ENCODE measurements at regions not wholly inside any gene's neighbourhood (a gene's known extent, or its start where the extent isn't known, plus 50 kb on each side); places are given as distances from the start of the nearest gene placed in this dataset.
"Not testable (repeated sequence)": the region's sequence is repeated elsewhere in the genome, so short reads cannot be mapped to it uniquely, and the experiment has no call there.

- DNase-seq, result no peak
These were observed 107.3 kb downstream of the OR2B2 start for GRCh38 chr6:27804851-27805250.

DNA sequence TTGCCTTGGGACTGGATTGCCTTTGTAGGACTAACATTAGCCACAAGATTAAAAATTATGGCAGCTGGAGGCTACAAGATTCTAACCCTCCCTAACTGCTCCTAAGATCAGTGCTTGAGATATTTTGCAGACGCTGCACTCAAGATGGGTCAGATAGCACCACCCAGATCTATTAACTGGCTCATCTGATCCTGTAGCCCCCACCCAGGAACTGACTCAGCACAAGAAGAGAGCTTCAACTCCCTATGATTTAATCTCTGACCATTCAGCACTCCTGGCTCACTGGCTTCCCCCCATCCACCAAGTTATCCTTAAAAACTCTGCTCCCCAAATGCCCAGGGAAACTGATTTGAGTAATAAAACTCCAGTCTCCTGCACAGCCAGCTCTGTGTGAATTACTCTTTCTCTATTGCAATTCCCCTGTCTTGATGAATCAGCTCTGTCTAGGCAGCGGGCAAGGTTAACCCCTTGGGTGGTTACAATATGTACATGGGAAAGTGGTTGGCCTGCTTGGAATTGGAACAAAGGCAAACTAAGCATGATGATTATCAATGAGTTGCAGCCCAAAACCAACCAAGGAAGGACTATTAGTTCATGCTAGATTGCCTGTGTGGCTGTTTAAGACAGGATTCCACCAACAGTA lies 111.3 kb downstream of the OR2B2 start:
- no peak for DNase-seq

- no peak for DNase-seq
These were observed 114.2 kb downstream of the OR2B2 start for GRCh38 chr6:27797960-27798359.

- not testable (repeated sequence) for DNase-seq
These were observed 115.3 kb downstream of the OR2B2 start for GRCh38 chr6:27796736-27797481.

GRCh38 chr6:27795697-27796494 lies 116.3 kb downstream of the OR2B2 start:
- no peak for DNase-seq

DNA sequence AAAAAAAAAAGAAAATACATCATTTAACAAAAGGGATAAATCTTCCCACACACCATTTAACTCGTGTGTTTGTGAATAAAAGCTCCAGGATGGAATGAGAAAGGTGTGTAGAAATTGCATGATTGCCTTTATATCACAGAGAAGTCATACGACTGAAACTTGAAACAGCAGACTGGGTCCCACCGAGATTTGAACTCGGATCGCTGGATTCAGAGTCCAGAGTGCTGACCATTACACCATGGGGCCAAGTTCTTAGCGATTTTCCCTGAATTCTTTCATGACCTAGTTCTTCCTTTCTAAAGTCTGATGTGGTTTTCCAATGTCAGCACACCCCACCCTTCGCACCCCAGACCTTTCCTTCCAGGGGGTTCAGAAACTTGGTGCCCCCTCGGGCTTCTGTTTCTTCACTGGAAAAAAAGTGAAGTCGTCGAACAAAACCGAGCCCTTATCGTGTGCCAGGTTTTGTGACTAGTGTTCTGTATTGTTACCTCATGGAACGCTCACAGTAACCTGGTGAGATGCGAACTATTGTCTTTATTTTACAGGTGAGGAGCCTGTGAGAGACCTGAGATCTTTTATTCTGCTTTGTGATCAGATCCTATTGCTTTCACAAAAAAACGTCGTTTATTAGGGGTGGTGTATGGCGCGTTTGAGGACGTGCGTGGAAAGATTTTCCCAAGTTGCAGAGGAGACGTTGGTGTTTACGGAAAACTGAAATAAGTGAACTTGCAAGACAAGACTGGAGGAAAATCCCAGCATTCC lies 120.8 kb downstream of the OR2B2 start:
- DNase-seq, result no peak

DNA sequence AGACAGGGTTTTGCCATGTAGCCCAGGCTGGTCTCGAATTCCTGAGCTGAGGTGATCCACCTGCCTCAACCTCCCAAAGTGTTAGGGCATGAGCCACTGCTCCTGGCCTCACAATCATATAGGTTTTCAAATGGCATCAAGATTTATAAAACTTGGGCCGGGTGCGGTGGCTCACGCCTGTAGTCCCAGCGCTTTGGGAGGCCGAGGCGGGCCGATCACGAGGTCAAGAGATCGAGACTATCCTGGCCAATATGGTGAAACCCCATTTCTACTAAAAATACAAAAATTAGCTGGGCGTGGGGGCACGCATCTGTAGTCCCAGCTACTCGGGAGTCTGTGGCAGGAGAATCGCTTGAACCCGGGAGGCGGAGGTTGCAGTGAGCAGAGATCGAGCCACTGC lies 123.8 kb downstream of the OR2B2 start:
- not testable (repeated sequence) for DNase-seq

GRCh38 chr6:27786048-27786447 lies 126.1 kb downstream of the OR2B2 start:
- DNase-seq, result no peak

GRCh38 chr6:27785294-27785693 lies 126.9 kb downstream of the OR2B2 start:
- no peak for DNase-seq

DNA sequence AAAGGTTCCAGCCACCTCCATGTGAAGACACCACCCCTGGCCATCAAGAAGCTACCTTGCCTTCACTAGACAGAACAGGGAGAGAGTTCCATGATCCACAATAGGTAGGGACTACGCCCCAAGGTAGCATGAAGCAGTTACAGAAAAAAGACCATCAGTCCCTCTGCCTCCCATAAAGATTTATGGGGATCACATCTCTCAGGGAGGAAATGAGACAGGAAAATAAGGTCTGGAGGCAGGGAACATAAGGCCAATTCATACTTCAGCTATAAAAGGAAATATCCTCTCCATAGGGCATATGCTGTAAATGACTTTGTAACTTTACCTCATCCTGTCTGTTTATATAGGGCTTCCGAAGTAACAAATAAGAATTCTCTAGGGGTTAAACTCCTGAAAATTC lies 129.4 kb downstream of the OR2B2 start:
- no peak for DNase-seq

- DNase-seq, result no peak
These were observed 133.4 kb downstream of the OR2B2 start for GRCh38 chr6:27778625-27779417.

- DNase-seq, result no peak
These were observed 134.4 kb downstream of the OR2B2 start for GRCh38 chr6:27777614-27778355.

- DNase-seq, result no peak
These were observed 135.1 kb downstream of the OR2B2 start for GRCh38 chr6:27777126-27777525.

GRCh38 chr6:27776504-27776903 lies 135.7 kb downstream of the OR2B2 start:
- DNase-seq, result no peak

DNA sequence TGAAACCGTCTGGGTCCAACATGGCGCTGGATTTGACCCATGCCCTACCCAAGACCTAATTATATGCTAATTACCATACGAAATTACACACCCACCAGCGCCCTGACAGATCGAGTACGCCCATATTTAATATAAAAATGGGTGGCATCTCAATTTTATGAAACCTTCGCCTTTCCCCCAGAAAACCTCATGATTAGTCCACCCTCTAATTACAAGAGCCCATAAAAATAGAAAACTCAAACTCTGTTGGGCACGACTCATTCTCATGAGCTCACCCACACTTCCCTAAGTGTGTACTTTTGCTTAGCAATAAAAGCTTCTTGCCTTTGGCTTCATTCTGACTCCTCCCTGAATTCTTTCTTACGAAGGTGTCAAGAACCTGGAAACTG lies 136.4 kb downstream of the OR2B2 start:
- no peak for DNase-seq

DNA sequence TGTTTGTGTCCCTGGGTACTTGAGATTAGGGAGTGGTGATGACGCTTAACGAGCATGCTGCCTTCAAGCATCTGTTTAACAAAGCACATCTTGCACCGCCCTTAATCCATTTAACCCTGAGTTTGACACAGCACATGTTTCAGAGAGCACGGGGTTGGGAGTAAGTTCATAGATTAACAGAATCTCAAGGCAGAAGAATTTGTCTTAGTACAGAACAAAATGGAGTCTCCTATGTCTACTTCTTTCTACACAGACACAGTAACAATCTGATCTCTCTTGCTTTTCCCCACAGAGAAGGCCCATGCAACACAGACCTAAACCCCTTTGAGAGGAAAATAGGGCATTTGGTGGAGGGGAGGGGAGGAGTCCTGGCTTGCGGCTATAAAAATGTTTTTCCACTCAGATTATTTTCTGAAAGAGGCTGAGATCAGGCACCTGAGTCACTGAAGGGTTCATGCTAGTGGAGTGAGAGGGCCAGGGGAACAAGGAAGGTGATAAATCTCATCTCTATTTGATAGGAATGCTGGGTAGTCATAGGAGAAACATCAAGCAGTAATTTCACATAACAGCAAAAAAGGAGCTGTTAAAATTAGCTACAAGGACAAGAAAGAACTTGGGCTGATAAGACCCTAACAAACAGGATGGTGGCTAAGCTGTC lies 136.9 kb downstream of the OR2B2 start:
- not testable (repeated sequence) for DNase-seq

DNA sequence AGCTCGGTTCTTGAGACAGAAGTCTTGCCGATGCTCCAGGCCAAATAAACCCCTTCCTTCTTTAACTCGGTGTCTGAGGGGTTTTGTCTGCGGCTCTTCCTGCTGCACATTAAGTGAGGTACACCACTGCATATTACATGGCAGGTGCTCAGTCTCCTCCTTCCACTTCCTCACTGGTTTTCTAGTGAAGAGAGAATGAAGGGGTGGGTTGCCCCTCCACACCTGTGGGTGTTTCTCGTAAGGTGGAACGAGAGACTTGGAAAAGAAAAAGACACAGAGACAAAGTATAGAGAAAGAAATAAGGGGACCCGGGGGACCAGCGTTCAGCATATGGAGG lies 138.0 kb downstream of the OR2B2 start:
- DNase-seq, result not testable (repeated sequence)

DNA sequence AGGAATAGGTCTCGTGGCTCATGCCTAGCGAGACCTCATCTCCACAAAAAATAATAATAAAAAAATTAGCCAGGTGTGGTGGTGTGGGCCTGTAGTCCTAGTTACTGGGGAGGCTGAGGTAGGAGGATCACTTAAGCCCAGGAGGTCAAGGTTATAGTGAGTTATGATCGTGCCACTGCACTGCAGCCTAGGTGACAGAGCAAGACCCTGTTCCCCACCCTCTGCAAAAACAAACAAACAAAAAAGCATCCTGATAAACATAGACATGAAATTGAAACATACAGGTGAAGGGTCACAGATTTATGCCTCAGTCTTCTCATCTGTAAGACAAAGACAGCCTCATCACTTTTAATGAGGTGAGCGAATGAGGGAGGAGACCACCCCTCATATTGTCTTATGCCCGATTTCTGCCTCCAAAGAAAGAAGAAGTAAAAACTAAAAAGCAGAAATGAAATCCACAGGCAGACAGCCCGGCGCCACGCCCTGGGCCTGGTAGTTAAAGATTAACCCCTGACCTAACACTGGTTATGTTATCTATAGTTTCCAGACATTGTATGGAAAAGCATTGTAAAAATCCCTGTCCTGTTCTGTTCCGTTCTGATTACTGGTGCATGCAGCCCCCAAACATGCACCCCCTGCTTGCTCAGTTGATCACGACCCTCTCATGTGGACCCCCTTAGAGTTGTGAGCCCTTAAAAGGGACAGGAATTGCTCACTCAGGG lies 138.5 kb downstream of the OR2B2 start:
- DNase-seq, result not testable (repeated sequence)

DNA sequence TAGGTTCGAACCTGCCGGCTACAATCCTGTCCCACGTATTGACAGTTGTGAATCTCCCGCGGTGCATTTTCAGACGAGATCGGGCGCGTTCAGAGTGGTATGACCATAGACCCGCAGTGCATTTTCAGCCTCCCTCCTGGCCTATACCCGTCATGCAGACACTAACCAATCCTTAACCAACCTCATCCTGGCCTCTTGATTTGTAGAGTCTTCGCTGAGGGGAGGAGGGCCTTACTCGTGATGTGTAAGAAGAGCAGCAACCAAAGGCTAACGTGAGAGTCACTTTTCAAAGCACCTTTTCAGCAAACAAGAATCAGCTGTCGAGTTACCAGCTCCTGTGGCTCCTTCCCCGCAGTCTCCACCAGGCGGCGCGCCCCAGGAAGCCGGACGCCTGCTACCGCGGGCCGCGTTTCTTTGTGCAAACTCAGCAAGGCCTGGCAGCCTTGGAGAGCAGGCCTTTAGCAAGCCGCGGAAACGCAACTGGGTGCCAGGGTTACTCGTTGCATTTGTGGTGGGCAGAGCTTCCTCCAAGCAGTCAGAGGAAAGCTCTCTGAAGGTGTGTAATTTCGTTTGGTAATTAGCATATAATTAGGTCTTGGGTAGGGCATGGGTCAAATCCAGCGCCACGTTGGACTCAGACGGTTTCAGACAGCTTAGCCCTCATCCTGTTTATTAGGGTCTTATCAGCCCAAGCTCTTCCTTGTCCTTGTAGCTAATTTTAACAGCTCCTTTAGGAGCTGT lies 139.8 kb downstream of the OR2B2 start:
- peak; percentile 57 for DNase-seq

DNA sequence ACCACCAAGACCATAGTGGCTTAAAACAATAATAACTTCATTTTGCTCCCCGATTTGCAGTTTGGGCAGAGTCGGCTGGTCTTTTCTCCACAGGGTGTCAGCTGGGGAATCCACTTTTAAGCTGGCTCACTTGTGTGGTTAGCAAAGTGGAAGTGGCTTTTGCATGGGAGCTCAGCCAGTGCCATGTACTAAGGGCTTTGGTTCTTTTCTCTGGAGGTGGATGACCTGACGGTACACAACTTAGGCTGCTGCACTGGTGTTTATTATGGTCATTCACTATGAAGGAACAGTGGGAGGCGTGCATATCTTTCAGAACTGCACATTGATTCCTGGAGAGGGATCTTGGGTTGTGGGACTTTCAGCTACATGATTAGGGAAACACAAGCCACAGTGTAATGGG lies 141.0 kb downstream of the OR2B2 start:
- DNase-seq, result no peak

All from NK-92 treated with Interleukin-12 subunit alpha and Interleukin-12 subunit beta, amount 100 ng/mL, for 24 hours (cell line).